Lung (tissue), 11 donors: ENCODE measurements at regions not wholly inside any gene's neighbourhood (a gene's known extent, or its start where the extent isn't known, plus 50 kb on each side); places are given as distances from the start of the nearest gene placed in this dataset.

Source experiments
- ATAC-seq: fragments of 200-7000 bp; cut with Tn5 transposase; one replicate; pipeline ENCODE4 v1.9.1; 2020; ENCODE audit warnings: moderate number of reproducible peaks; ENCODE audit not compliant: insufficient read depth, low FRiP score
- DNase-seq, 3 donors: peaks; one replicate each; pipeline ENCODE4 v3.0.0-alpha.2; 2013 to 2017
- H3K27ac ChIP-seq, 2 donors: one replicate each; pipeline ENCODE4 v1.5.1; 2013; ENCODE audit warnings: mild to moderate bottlenecking in 2 of 2, moderate library complexity in 2 of 2, control low read depth in 1 of 2, inconsistent platforms in 1 of 2, low read depth in 1 of 2, low read length in 1 of 2
- H3K27me3 ChIP-seq, 3 donors: one replicate each; pipeline ENCODE4 v1.5.1; 2013; ENCODE audit warnings: low read length in 2 of 3; ENCODE audit not compliant: control insufficient read depth in 3 of 3, insufficient read depth in 3 of 3
- H3K36me3 ChIP-seq, 4 donors: one replicate each; pipeline ENCODE4 v1.5.1; 2013; ENCODE audit warnings: low read length in 4 of 4, mild to moderate bottlenecking in 1 of 4, moderate library complexity in 1 of 4; ENCODE audit not compliant: control insufficient read depth in 4 of 4, insufficient read depth in 4 of 4
- H3K4me1 ChIP-seq, 5 donors: one replicate each; pipeline ENCODE4 v1.5.1; 2013; ENCODE audit warnings: low read length in 5 of 5, mild to moderate bottlenecking in 2 of 5, moderate library complexity in 1 of 5; ENCODE audit not compliant: control insufficient read depth in 5 of 5, insufficient read depth in 5 of 5
- H3K4me3 ChIP-seq: one replicate; pipeline ENCODE4 v1.5.1; 2013; ENCODE audit warnings: mild to moderate bottlenecking, control low read depth, moderate library complexity
- H3K9ac ChIP-seq, 2 donors: one replicate each; pipeline ENCODE4 v1.5.1; 2013; ENCODE audit warnings: low read length in 2 of 2, control low read depth in 1 of 2; ENCODE audit not compliant: insufficient read depth in 1 of 2
- H3K9me3 ChIP-seq, 4 donors: one replicate each; pipeline ENCODE4 v1.5.1; 2013; ENCODE audit warnings: low read length in 3 of 4, mild to moderate bottlenecking in 1 of 4, moderate library complexity in 1 of 4; ENCODE audit not compliant: control insufficient read depth in 4 of 4, insufficient read depth in 3 of 4
- whole genome bisulfite sequencing, 2 donors: extraction: QIAGEN DNeasy Blood & Tissue Kit; methylation state at CpG; one replicate each; pipeline ENCODE4 v1.1.7; 2013; 5-methylcytosine and 5-hydroxymethylcytosine counted together
- TF ChIP-seq, protein P1 (sequence below): IDR thresholded peaks from 2 replicates; pipeline ENCODE4 v1.5.1; 2012; ENCODE audit warnings: mild to moderate bottlenecking; ENCODE audit errors: control extremely low read depth, extremely low read depth
- donor health status: control.
- donor health status: control.
- donor health status: Bipolar disorder and iron deficiency.
- donor health status: healthy.
- donor health status: DM: yes; HTN: yes; CAD: no.

DNA sequence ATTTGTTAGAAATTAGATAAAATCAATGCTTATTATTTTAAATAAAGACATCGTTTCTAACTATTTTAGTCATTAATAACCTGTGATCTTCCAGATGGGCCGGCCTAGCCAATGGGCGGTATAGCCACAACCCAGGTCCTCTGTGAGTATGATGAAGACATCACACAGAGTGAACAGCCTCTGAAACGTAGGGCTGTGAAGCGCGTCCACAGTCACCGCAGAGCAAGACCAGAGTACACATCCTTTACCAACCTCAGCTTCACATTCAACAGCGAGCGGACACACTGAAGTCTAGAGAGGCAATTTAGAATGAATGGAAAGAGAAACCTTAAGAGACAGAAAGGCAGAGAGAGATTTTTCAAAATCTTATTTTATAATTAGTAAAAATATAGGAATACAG lies 125.0 kb upstream of the RPS6KA2 start:
- Histone ChIP-seq H3K27ac (no peak overlapping the region), H3K9me3 (no peaks in the 10 kb centered on the region), H3K4me3 (no peak overlapping the region), H3K9ac (no peak overlapping the region), H3K27me3 (peaks cover 0 to 8% (median 4%) of the 10 kb centered on the region in 3 donors), H3K36me3 (no peaks in the 10 kb centered on the region), H3K4me1 (peaks cover 0 to 4% (median 0%) of the 10 kb centered on the region in 5 donors)
- no peak for ATAC-seq
- peak in 1 of 3 donors; percentile 5 for DNase-seq
- TF ChIP-seq, protein P1, sequence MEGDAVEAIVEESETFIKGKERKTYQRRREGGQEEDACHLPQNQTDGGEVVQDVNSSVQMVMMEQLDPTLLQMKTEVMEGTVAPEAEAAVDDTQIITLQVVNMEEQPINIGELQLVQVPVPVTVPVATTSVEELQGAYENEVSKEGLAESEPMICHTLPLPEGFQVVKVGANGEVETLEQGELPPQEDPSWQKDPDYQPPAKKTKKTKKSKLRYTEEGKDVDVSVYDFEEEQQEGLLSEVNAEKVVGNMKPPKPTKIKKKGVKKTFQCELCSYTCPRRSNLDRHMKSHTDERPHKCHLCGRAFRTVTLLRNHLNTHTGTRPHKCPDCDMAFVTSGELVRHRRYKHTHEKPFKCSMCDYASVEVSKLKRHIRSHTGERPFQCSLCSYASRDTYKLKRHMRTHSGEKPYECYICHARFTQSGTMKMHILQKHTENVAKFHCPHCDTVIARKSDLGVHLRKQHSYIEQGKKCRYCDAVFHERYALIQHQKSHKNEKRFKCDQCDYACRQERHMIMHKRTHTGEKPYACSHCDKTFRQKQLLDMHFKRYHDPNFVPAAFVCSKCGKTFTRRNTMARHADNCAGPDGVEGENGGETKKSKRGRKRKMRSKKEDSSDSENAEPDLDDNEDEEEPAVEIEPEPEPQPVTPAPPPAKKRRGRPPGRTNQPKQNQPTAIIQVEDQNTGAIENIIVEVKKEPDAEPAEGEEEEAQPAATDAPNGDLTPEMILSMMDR: no peak
- WGBS, 2 donors: 88 to 93% methylated on average over 9 of the region's 9 CpGs

GRCh38 chr6:166751051-166751595 lies 124.1 kb upstream of the RPS6KA2 start:
- 29 to 54% methylated on average over 19 of the region's 19 CpGs for WGBS, 2 donors
- H3K9me3 ChIP-seq: no peaks in the 10 kb centered on the region
- no peaks in the 10 kb centered on the region for H3K36me3 ChIP-seq
- DNase-seq: peak in 1 of 3 donors; percentile 7
- H3K9ac ChIP-seq: no peak overlapping the region
- ATAC-seq: no peak
- H3K4me1 ChIP-seq: no peaks in the 10 kb centered on the region
- no peak overlapping the region for H3K27ac ChIP-seq
- TF ChIP-seq, protein P1: no peak
- no peak overlapping the region for H3K4me3 ChIP-seq
- H3K27me3 ChIP-seq: peaks cover 0 to under 1% (median 0%) of the 10 kb centered on the region in 3 donors

- Histone ChIP-seq H3K27ac (no peak overlapping the region), H3K4me1 (no peaks in the 10 kb centered on the region), H3K27me3 (no peaks in the 10 kb centered on the region), H3K9ac (no peak overlapping the region), H3K4me3 (no peak overlapping the region), H3K36me3 (no peaks in the 10 kb centered on the region), H3K9me3 (no peaks in the 10 kb centered on the region)
- TF ChIP-seq, protein P1: no peak
- DNase-seq (no peak), ATAC-seq (no peak)
- 72 to 82% methylated on average over 19 of the region's 19 CpGs for WGBS, 2 donors
Observed at GRCh38 chr6:166750108-166750793, 123.2 kb upstream of the RPS6KA2 start.
